ENCODE measurements at regions not wholly inside any gene's neighbourhood (a gene's known extent, or its start where the extent isn't known, plus 50 kb on each side); places are given as distances from the start of the nearest gene placed in this dataset.

- intact Hi-C loops (cut with DNase I, micrococcal nuclease), result no loop called here
- DNase-seq (no peak), ATAC-seq (ENCODE audit: poor library complexity) (no peak)
- H3K27me3 ChIP-seq (ENCODE audit: control insufficient read depth in 1 of 2, insufficient read depth in 2 of 2, low read length in 2 of 2), result no peaks in the 10 kb centered on the region
- Mint-ChIP-seq H3K27ac (no peak overlapping the region), H3K9me3 (no peaks in the 10 kb centered on the region), H3K27me3 (peaks cover 12% of the 10 kb centered on the region), H3K4me3 (no peak overlapping the region), H3K36me3 (ENCODE audit: low read depth) (no peaks in the 10 kb centered on the region), H3K4me1 (ENCODE audit: low read depth) (no peaks in the 10 kb centered on the region)
- no peak overlapping the region for H3K27ac ChIP-seq (ENCODE audit: low read depth in 1 of 2, low read length in 2 of 2)
- no peaks in the 10 kb centered on the region for H3K36me3 ChIP-seq (ENCODE audit: insufficient read depth, low read length)
- ChIA-PET POLR2A (no interaction called here), CTCF (no interaction called here)
- H3K9me3 ChIP-seq (ENCODE audit: control insufficient read depth in 1 of 2, insufficient read depth in 1 of 2, low read length in 2 of 2), result no peaks in the 10 kb centered on the region
- H3K4me1 ChIP-seq (ENCODE audit: insufficient read depth, low read length), result no peaks in the 10 kb centered on the region
- no peak overlapping the region for H3K4me3 ChIP-seq (ENCODE audit: low read length)
- TF ChIP-seq CTCF (IDR thresholded peaks at IDR 0.05), result no peak
Measured at GRCh38 chr20:39211060-39211748, 249.1 kb downstream of the DHX35 start.

- ATAC-seq (ENCODE audit: poor library complexity) (no peak), DNase-seq (no peak)
- H3K27me3 ChIP-seq (ENCODE audit: control insufficient read depth in 1 of 2, insufficient read depth in 2 of 2, low read length in 2 of 2), result no peaks in the 10 kb centered on the region
- Mint-ChIP-seq H3K9me3 (no peaks in the 10 kb centered on the region), H3K27ac (no peak overlapping the region), H3K36me3 (ENCODE audit: low read depth) (no peaks in the 10 kb centered on the region), H3K4me3 (no peak overlapping the region), H3K27me3 (peaks cover 11% of the 10 kb centered on the region), H3K4me1 (ENCODE audit: low read depth) (no peaks in the 10 kb centered on the region)
- CTCF ChIA-PET, result no interaction called here
- no peaks in the 10 kb centered on the region for H3K9me3 ChIP-seq (ENCODE audit: control insufficient read depth in 1 of 2, insufficient read depth in 1 of 2, low read length in 2 of 2)
- intact Hi-C loops (cut with DNase I, micrococcal nuclease), result no loop called here
- POLR2A ChIA-PET, result no interaction called here
- no peak overlapping the region for H3K27ac ChIP-seq (ENCODE audit: low read depth in 1 of 2, low read length in 2 of 2)
- H3K4me3 ChIP-seq (ENCODE audit: low read length), result no peak overlapping the region
- TF ChIP-seq CTCF (IDR thresholded peaks at IDR 0.05), result no peak
- no peaks in the 10 kb centered on the region for H3K4me1 ChIP-seq (ENCODE audit: insufficient read depth, low read length)
- H3K36me3 ChIP-seq (ENCODE audit: insufficient read depth, low read length), result no peaks in the 10 kb centered on the region
Measured at GRCh38 chr20:39210341-39211036, 248.3 kb downstream of the DHX35 start.

DNA sequence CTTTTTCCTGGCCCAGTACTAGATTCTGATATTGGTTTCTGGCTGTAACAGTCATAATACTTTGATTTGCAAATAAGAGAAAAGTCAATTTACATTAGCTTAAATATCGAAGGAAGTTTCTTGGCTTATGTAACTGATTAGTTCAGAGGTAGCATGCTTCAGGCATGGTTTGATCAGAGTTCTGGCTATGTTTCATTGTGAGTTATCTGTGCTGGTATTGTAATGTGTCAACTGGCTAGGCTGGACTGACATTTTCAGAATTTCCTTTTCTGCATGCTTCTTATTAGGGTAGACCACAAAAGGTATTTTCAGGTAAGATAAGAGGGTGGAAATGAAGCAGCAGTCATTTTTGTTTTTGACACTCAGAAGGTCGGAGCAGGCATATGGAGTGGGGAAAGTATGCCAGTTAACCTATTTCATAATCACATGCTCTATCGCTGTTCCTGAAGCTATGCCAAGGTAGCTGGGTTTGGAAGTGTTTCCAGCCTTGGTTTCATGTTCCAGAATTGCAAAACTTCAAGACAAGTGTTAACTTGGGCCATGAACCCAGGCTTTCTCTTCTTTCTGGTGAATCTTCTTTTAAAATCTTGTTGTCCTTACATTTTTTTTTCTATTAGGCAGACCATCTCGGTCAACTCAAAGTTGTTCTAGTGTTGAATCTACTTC lies 244.9 kb downstream of the DHX35 start:
- ChIA-PET CTCF (no interaction called here), POLR2A (no interaction called here)
- no peaks in the 10 kb centered on the region for H3K4me1 Mint-ChIP-seq (ENCODE audit: low read depth)
- no peak overlapping the region for H3K27ac Mint-ChIP-seq
- Histone ChIP-seq H3K9me3 (ENCODE audit: control insufficient read depth in 1 of 2, insufficient read depth in 1 of 2, low read length in 2 of 2) (peaks cover 0 to 3% of the 10 kb centered on the region in 2 experiments), H3K27ac (ENCODE audit: low read depth in 1 of 2, low read length in 2 of 2) (no peak overlapping the region), H3K4me1 (ENCODE audit: insufficient read depth, low read length) (no peaks in the 10 kb centered on the region), H3K36me3 (ENCODE audit: insufficient read depth, low read length) (no peaks in the 10 kb centered on the region), H3K27me3 (ENCODE audit: control insufficient read depth in 1 of 2, insufficient read depth in 2 of 2, low read length in 2 of 2) (no peaks in the 10 kb centered on the region), H3K4me3 (ENCODE audit: low read length) (no peak overlapping the region)
- peaks cover 11% of the 10 kb centered on the region for H3K27me3 Mint-ChIP-seq
- TF ChIP-seq CTCF (IDR thresholded peaks at IDR 0.05), result no peak
- peaks cover 2% of the 10 kb centered on the region for H3K9me3 Mint-ChIP-seq
- no peaks in the 10 kb centered on the region for H3K36me3 Mint-ChIP-seq (ENCODE audit: low read depth)
- intact Hi-C loops (cut with DNase I, micrococcal nuclease), result no loop called here
- ATAC-seq (ENCODE audit: poor library complexity) (no peak), DNase-seq (no peak)
- H3K4me3 Mint-ChIP-seq, result no peak overlapping the region
